ENCODE measurements at regions not wholly inside any gene's neighbourhood (a gene's known extent, or its start where the extent isn't known, plus 50 kb on each side); places are given as distances from the start of the nearest gene placed in this dataset.

GRCh38 chr21:39063517-39063916 is 119.7 kb downstream of the PSMG1 start:
- no peak for TF ChIP-seq ZFX (IDR thresholded peaks at IDR 0.05; ENCODE audit: borderline replicate concordance)
- no peak overlapping the region for H3K27ac ChIP-seq

- no peak overlapping the region for H3K27ac ChIP-seq
- no peak for TF ChIP-seq CTCF (IDR thresholded peaks at IDR 0.05)
Measured at GRCh38 chr21:39062196-39062595, 121.1 kb downstream of the PSMG1 start.

GRCh38 chr21:39061766-39062165 is 121.5 kb downstream of the PSMG1 start:
- H3K27ac ChIP-seq = no peak overlapping the region

GRCh38 chr21:39060485-39061083 is 122.7 kb downstream of the PSMG1 start:
- TF ChIP-seq CTCF (IDR thresholded peaks at IDR 0.05) (no peak), ZFX (IDR thresholded peaks at IDR 0.05; ENCODE audit: borderline replicate concordance) (no peak)
- H3K27ac ChIP-seq = no peak overlapping the region

More at GRCh38 chr21:39061766-39062165, 121.5 kb downstream of the PSMG1 start:
- no peak for TF ChIP-seq CTCF (IDR thresholded peaks at IDR 0.05)
- TF ChIP-seq ZFX (IDR thresholded peaks at IDR 0.05; ENCODE audit: borderline replicate concordance) = no peak

- TF ChIP-seq CTCF (IDR thresholded peaks at IDR 0.05) = no peak
- no peak for TF ChIP-seq ZFX (IDR thresholded peaks at IDR 0.05; ENCODE audit: borderline replicate concordance)
- no peak overlapping the region for H3K27ac ChIP-seq
Measured at GRCh38 chr21:39057121-39057520, 126.1 kb downstream of the PSMG1 start.

- TF ChIP-seq CTCF (IDR thresholded peaks at IDR 0.05) (no peak), ZFX (IDR thresholded peaks at IDR 0.05; ENCODE audit: borderline replicate concordance) (no peak)
- no peak overlapping the region for H3K27ac ChIP-seq
Measured at GRCh38 chr21:39056636-39057035, 126.6 kb downstream of the PSMG1 start.

- no peak overlapping the region for H3K27ac ChIP-seq
- TF ChIP-seq ZFX (IDR thresholded peaks at IDR 0.05; ENCODE audit: borderline replicate concordance) = no peak
- no peak for TF ChIP-seq CTCF (IDR thresholded peaks at IDR 0.05)
Measured at GRCh38 chr21:39055167-39055767, 128.0 kb downstream of the PSMG1 start.

GRCh38 chr21:39054066-39054465 is 129.2 kb downstream of the PSMG1 start:
- H3K27ac ChIP-seq = no peak overlapping the region
- TF ChIP-seq ZFX (IDR thresholded peaks at IDR 0.05; ENCODE audit: borderline replicate concordance) = no peak
- no peak for TF ChIP-seq CTCF (IDR thresholded peaks at IDR 0.05)

Measured in 22Rv1 (cell line).